HepG2 (cell line): ENCODE measurements at regions not wholly inside any gene's neighbourhood (a gene's known extent, or its start where the extent isn't known, plus 50 kb on each side); places are given as distances from the start of the nearest gene placed in this dataset.
"Not testable (repeated sequence)": the region's sequence is repeated elsewhere in the genome, so short reads cannot be mapped to it uniquely, and the experiment has no call there.

Source experiments
- ATAC-seq: fragments of 200-7000 bp; cut with Tn5 transposase; 3 replicates; pipeline ENCODE4 v1.9.1; 2020; ENCODE audit warnings: mild to moderate bottlenecking, moderate library complexity
- BruUV-seq: library from RNA; stranded (reverse); fragments of 400-500 nt; replicated peaks from 2 replicates; lab custom pipeline; 2021; lab: Mats Ljungman, UMichigan
- CTCF ChIA-PET: fragments of 300-600 bp; formaldehyde crosslinking; extraction: SDS; loops from one replicate; lab custom pipeline; 2021; ENCODE audit warnings: low total read pairs, inconsistent platforms, low intra/inter-chr PET ratio; lab: Yijun Ruan, JAX
- POLR2A ChIA-PET: fragments of 350-600 bp; sonication (Branson Sonifier 250); formaldehyde crosslinking; loops from one replicate; lab custom pipeline; 2020; ENCODE audit warnings: antibody characterized with exemption, inconsistent platforms; lab: Yijun Ruan, JAX
- DNase-seq: peaks from one replicate; pipeline ENCODE4 v3.0.0-alpha.2; 2015; ENCODE audit warnings: low spot score
- FAIRE-seq: peaks from 3 replicates; lab custom pipeline; 2011; peaks lifted over from hg19 to GRCh38; lab: Jason Lieb, UNC
- H2AFZ ChIP-seq: one replicate; pipeline ENCODE4 v1.6.1; 2011; ENCODE audit warnings: low read length, inconsistent platforms
- H3K27ac ChIP-seq: fragments of 300-600 bp; 3 replicates; pipeline ENCODE4 v1.8.0; 2011; ENCODE audit warnings: mixed run types, mild to moderate bottlenecking, mixed read lengths, low read length, inconsistent platforms; ENCODE audit not compliant: insufficient read depth; ENCODE audit errors: extremely low read length
- H3K27me3 ChIP-seq, 2 experiments: fragments of 200-600 bp in 1 of 2; 2 replicates in 1 of 2; 3 replicates in 1 of 2; pipeline versions ENCODE4 v1.6.0 to v1.8.0; 2011; ENCODE audit warnings: low read length in 2 of 2, mild to moderate bottlenecking in 2 of 2, moderate library complexity in 2 of 2, inconsistent platforms in 1 of 2; ENCODE audit not compliant: insufficient read depth in 2 of 2, control insufficient read depth in 1 of 2
- H3K36me3 ChIP-seq, 2 experiments: fragments of 200-600 bp in 1 of 2; replicated peaks in 1 of 2; 2 replicates in 1 of 2; 3 replicates in 1 of 2; pipeline versions ENCODE4 v1.5.1 to v1.8.0; 2011; ENCODE audit warnings: low read length in 2 of 2, inconsistent platforms in 1 of 2; ENCODE audit not compliant: insufficient read depth in 2 of 2, control insufficient read depth in 1 of 2
- H3K4me1 ChIP-seq: 2 replicates; pipeline ENCODE4 v1.5.1; 2012; ENCODE audit warnings: low read length, inconsistent platforms; ENCODE audit not compliant: insufficient read depth
- H3K4me2 ChIP-seq: 2 replicates; pipeline ENCODE4 v1.6.0; 2011; ENCODE audit warnings: low read depth, low read length, inconsistent platforms
- H3K4me3 ChIP-seq, 3 experiments: fragments of 200-600 bp in 1 of 3; sonication (generic), shearing (Covaris generic) in 1 of 3; replicated peaks in 1 of 3; 2 replicates each; pipeline ENCODE4 v1.5.1; 2011 to 2016; ENCODE audit warnings: low read length in 3 of 3, inconsistent platforms in 2 of 3, low read depth in 2 of 3, mild to moderate bottlenecking in 2 of 3, control low read depth in 1 of 3, mixed read lengths in 1 of 3; ENCODE audit not compliant: insufficient read depth in 1 of 3
- H3K79me2 ChIP-seq: one replicate; pipeline ENCODE4 v1.6.1; 2011; ENCODE audit warnings: low read length, inconsistent platforms; ENCODE audit not compliant: insufficient read depth
- H3K9ac ChIP-seq: 2 replicates; pipeline ENCODE4 v1.6.0; 2011; ENCODE audit warnings: mild to moderate bottlenecking, low read depth, low read length, inconsistent platforms; ENCODE audit not compliant: insufficient read depth
- H3K9me3 ChIP-seq: 2 replicates; pipeline ENCODE4 v1.5.1; 2012; ENCODE audit warnings: mild to moderate bottlenecking, low read length
- H4K20me1 ChIP-seq: 2 replicates; pipeline ENCODE4 v1.6.0; 2011; ENCODE audit warnings: inconsistent platforms, mild to moderate bottlenecking, low read length, moderate library complexity; ENCODE audit not compliant: insufficient read depth
- ATF7 ChIP-seq, 2 experiments: fragments of 450-650 bp in 1 of 2; sonication (generic) in 1 of 2; formaldehyde crosslinking in 1 of 2; IDR thresholded peaks; 2 replicates each; pipeline versions ENCODE4 v1.4.0 to v1.6.1; 2016 to 2020; ENCODE audit warnings: antibody characterized with exemption in 1 of 2, mild to moderate bottlenecking in 1 of 2, missing genetic modification reagents in 1 of 2
- ATF7-NPFF ChIP-seq: sonication (generic); formaldehyde crosslinking; IDR thresholded peaks from 2 replicates; pipeline ENCODE4 v1.8.1; 2023; ENCODE audit warnings: mild to moderate bottlenecking, low read depth, missing genetic modification reagents, moderate library complexity
- NAIF1 ChIP-seq: sonication (generic); formaldehyde crosslinking; IDR thresholded peaks from 2 replicates; pipeline ENCODE4 v1.5.0; 2020; ENCODE audit warnings: mild to moderate bottlenecking, missing genetic modification reagents, borderline replicate concordance
- SSRP1 ChIP-seq: IDR thresholded peaks from 2 replicates; pipeline ENCODE4 v1.6.1; 2016; ENCODE audit warnings: control low read depth
- ZC3H13 ChIP-seq: sonication (generic); formaldehyde crosslinking; IDR thresholded peaks from 2 replicates; pipeline ENCODE4 v1.8.1; 2023; ENCODE audit warnings: mild to moderate bottlenecking, missing genetic modification reagents, moderate library complexity
- ZNF292 ChIP-seq: sonication (generic); formaldehyde crosslinking; IDR thresholded peaks from 2 replicates; pipeline ENCODE4 v1.8.1; 2022; ENCODE audit warnings: mild to moderate bottlenecking, low read depth, missing genetic modification reagents, borderline replicate concordance
- ZNF530 ChIP-seq: sonication (generic); formaldehyde crosslinking; IDR thresholded peaks from 2 replicates; pipeline ENCODE4 v1.5.0; 2020; ENCODE audit warnings: low read depth, mild to moderate bottlenecking, missing genetic modification reagents
- ZNF644 ChIP-seq: IDR thresholded peaks from 2 replicates; pipeline ENCODE4 v1.6.1; 2016; ENCODE audit warnings: low read depth
- WGBS: methylation state at CpG from one replicate; pipeline ENCODE4 v1.1.6; 2017; ENCODE audit warnings: low lambda C conversion rate; 5-methylcytosine and 5-hydroxymethylcytosine counted together
- in situ Hi-C: cut with HindIII; loops from 2 replicates; pipeline ENCODE4 v1.10.0; 2017; ENCODE audit warnings: low pct_unique_long_range_greater_than_20kb; ENCODE audit not compliant: extremely low pct_ligation_motif_present
- intact Hi-C: fragments of 100-400 bp; cut with micrococcal nuclease; formaldehyde crosslinking; loops from one replicate; pipeline ENCODE4 v1.10.0; 2022; ENCODE audit not compliant: unreplicated experiment
- TF ChIP-seq, protein P1 (sequence below): sonication (generic); formaldehyde crosslinking; conservative IDR thresholded peaks from 2 replicates; pipeline ENCODE4 v1.4.0; 2020; ENCODE audit warnings: missing genetic modification reagents

DNA sequence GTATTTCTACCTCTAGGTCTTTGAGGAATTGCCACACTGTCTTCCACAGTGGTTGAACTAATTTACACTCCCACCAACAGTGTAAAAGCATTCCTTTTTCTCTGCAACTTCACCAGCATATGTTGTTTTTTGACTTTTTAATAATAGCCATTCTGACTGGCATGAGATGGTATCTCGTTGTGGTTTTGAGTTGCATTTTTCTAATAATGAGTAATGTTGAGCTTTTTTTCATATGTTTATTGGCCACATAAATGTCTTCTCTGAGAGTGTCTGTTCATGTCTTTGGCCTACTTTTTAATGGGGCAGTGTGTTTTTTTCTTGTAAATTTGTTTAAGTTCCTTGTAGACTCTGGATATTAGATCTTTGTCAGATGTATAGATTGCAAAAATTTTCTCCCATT lies 121.2 kb downstream of the HNMT start:
- intact Hi-C loops, H3K27me3 ChIP-seq, H3K79me2 ChIP-seq, H3K4me3 ChIP-seq, FAIRE-seq, H3K9ac ChIP-seq, H2AFZ ChIP-seq, H3K4me2 ChIP-seq, CTCF ChIA-PET, BruUV-seq, POLR2A ChIA-PET, H3K36me3 ChIP-seq, H3K9me3 ChIP-seq, H3K27ac ChIP-seq, ATAC-seq, DNase-seq, H4K20me1 ChIP-seq: not testable (repeated sequence)
- in situ Hi-C loops: loop anchor here (5.0 kb wide), 1 partner anchor 173 kb away; no protein-coding TSS in a partner anchor
- peaks cover 26% of the 10 kb centered on the region for H3K4me1 ChIP-seq
- 62% methylated on average over 1 of the region's 1 CpG for WGBS

DNA sequence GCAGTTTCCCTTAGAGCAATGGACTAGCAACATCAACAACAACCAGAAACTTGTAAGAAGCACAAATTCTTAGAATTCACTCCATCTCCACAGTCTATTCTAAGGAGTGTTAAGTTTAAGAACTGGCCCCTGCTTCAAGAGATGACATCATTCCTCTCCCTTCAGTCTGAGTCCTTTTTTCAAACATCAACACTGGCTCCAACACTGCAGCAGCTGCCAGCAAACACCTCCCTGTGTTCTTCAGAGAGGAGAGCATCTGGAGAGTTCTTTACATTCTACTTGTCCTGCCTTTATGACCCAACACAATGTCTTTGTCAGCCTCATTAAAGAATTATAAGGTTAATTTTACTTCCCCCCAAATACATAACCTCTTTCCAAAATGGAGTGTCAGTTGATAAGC lies 122.3 kb downstream of the HNMT start:
- TF ChIP-seq ZC3H13 (CRISPR knock-in tag): no peak
- TF ChIP-seq, protein P1, sequence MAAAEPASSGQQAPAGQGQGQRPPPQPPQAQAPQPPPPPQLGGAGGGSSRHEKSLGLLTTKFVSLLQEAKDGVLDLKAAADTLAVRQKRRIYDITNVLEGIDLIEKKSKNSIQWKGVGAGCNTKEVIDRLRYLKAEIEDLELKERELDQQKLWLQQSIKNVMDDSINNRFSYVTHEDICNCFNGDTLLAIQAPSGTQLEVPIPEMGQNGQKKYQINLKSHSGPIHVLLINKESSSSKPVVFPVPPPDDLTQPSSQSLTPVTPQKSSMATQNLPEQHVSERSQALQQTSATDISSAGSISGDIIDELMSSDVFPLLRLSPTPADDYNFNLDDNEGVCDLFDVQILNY (CRISPR knock-in tag): no peak
- no peak for TF ChIP-seq ZNF530 (CRISPR knock-in tag)
- TF ChIP-seq ATF7 (IDR thresholded peaks at IDR 0.05): peak; percentile 73
- TF ChIP-seq ATF7 (CRISPR knock-in tag; IDR thresholded peaks at IDR 0.05): no peak
- TF ChIP-seq SSRP1 (CRISPR knock-in tag): no peak
- TF ChIP-seq ZNF644: no peak
- TF ChIP-seq NAIF1 (CRISPR knock-in tag): no peak
- TF ChIP-seq ATF7-NPFF: no peak
- no peak for TF ChIP-seq ZNF292 (CRISPR knock-in tag)
- no TSS peak for BruUV-seq
- Histone ChIP-seq H2AFZ (no peak overlapping the region), H3K79me2 (no peaks in the 10 kb centered on the region), H3K36me3 (no peaks in the 10 kb centered on the region), H3K27me3 (no peaks in the 10 kb centered on the region), H3K9me3 (no peaks in the 10 kb centered on the region), H3K9ac (no peak overlapping the region), H3K4me1 (peaks cover 14% of the 10 kb centered on the region), H3K4me3 (no peak overlapping the region), H4K20me1 (no peaks in the 10 kb centered on the region), H3K4me2 (no peak overlapping the region), H3K27ac (no peak overlapping the region)
- POLR2A ChIA-PET: no interaction called here
- no peak for ATAC-seq
- DNase-seq: no peak
- in situ Hi-C loops: loop anchor here (5.0 kb wide), 1 partner anchor 174 kb away; no protein-coding TSS in a partner anchor
- intact Hi-C loops: no loop called here
- CTCF ChIA-PET: no interaction called here
- FAIRE-seq: no peak
